CD8-positive, alpha-beta memory T cell (primary cell): ENCODE measurements at regions not wholly inside any gene's neighbourhood (a gene's known extent, or its start where the extent isn't known, plus 50 kb on each side); places are given as distances from the start of the nearest gene placed in this dataset.

Source experiments
- CTCF ChIA-PET: fragments of 350-600 bp; sonication (Branson Sonifier 250); formaldehyde crosslinking; loops from one replicate; lab custom pipeline; 2021; ENCODE audit warnings: antibody characterized with exemption; lab: Charles Lee
- POLR2A ChIA-PET: fragments of 350-600 bp; sonication (Branson Sonifier 250); formaldehyde crosslinking; loops from one replicate; lab custom pipeline; 2021; ENCODE audit warnings: antibody characterized with exemption; lab: Charles Lee
- DNase-seq, 5 donors: peaks; one replicate each; pipeline versions ENCODE4 v3.0.0 to v3.0.0-alpha.2; 2020 to 2022; ENCODE audit warnings: mixed read lengths in 1 of 5
- H3K27ac ChIP-seq: one replicate; pipeline ENCODE4 v1.7.0; 2013; ENCODE audit warnings: low read depth, mild to moderate bottlenecking, low read length, moderate library complexity
- H3K27me3 ChIP-seq: 2 replicates; pipeline ENCODE4 v1.7.0; 2013; ENCODE audit warnings: low read length, mild to moderate bottlenecking; ENCODE audit not compliant: insufficient read depth, poor library complexity, severe bottlenecking
- H3K36me3 ChIP-seq: 2 replicates; pipeline ENCODE4 v1.7.0; 2013; ENCODE audit warnings: mild to moderate bottlenecking, low read length, moderate library complexity; ENCODE audit not compliant: insufficient read depth
- H3K4me1 ChIP-seq: 2 replicates; pipeline ENCODE4 v1.7.0; 2013; ENCODE audit warnings: mild to moderate bottlenecking, low read length, moderate library complexity; ENCODE audit not compliant: insufficient read depth
- H3K4me3 ChIP-seq: 2 replicates; pipeline ENCODE4 v1.7.0; 2013; ENCODE audit warnings: mild to moderate bottlenecking, low read length
- H3K9me3 ChIP-seq: 2 replicates; pipeline ENCODE4 v1.7.0; 2013; ENCODE audit warnings: mild to moderate bottlenecking, low read length
- H3K27ac Mint-ChIP-seq, 8 donors: one replicate each; pipeline ENCODE4 v1.8.0; 2020 to 2021; ENCODE audit warnings: mixed read lengths in 8 of 8, mild to moderate bottlenecking in 6 of 8, inconsistent platforms in 3 of 8, moderate library complexity in 3 of 8
- H3K27me3 Mint-ChIP-seq, 2 donors: one replicate each; pipeline ENCODE4 v1.8.0; 2020 to 2021; ENCODE audit warnings: mixed read lengths in 2 of 2, mild to moderate bottlenecking in 1 of 2, moderate library complexity in 1 of 2
- H3K36me3 Mint-ChIP-seq, 3 donors: one replicate each; pipeline ENCODE4 v1.8.0; 2020 to 2021; ENCODE audit warnings: mixed read lengths in 3 of 3, inconsistent platforms in 1 of 3, mild to moderate bottlenecking in 1 of 3
- H3K4me1 Mint-ChIP-seq, 3 donors: one replicate each; pipeline ENCODE4 v1.8.0; 2020 to 2021; ENCODE audit warnings: mixed read lengths in 3 of 3, inconsistent platforms in 1 of 3, mild to moderate bottlenecking in 1 of 3
- H3K4me3 Mint-ChIP-seq, 7 donors: one replicate each; pipeline ENCODE4 v1.8.0; 2020 to 2021; ENCODE audit warnings: mixed read lengths in 7 of 7, mild to moderate bottlenecking in 6 of 7, moderate library complexity in 4 of 7, inconsistent platforms in 2 of 7
- H3K9me3 Mint-ChIP-seq, 5 donors: one replicate each; pipeline ENCODE4 v1.8.0; 2020 to 2022; ENCODE audit warnings: mixed read lengths in 5 of 5, mild to moderate bottlenecking in 3 of 5, moderate library complexity in 2 of 5, inconsistent platforms in 1 of 5

DNA sequence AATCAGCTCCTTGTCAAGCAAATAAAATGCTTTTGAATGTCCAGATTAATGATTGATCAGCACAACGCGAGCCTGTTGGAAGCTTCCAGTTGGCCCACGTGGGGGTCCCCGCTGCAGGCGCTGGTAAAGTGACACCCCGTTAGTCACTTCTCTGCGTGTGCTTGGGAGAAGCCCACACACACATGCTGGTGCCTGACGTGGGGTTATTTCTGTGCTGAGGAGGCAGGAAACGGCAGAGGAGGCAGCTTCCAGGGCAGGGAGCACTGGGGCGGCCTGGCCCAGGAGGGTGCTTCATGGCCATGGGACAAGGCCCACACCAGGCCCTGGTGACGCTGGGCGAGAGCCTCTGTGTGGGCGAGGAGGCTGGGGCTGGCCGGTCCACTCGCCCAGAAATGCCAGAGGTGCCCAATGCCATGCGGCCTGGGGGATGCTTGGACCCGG lies 101.5 kb downstream of the KIF26A start:
- Histone ChIP-seq H3K27ac (no peak overlapping the region), H3K4me1 (no peaks in the 10 kb centered on the region), H3K9me3 (no peaks in the 10 kb centered on the region), H3K4me3 (no peak overlapping the region), H3K36me3 (no peaks in the 10 kb centered on the region), H3K27me3 (no peaks in the 10 kb centered on the region)
- H3K9me3 Mint-ChIP-seq: peaks cover 5 to 21% (median 10%) of the 10 kb centered on the region in 5 donors
- H3K27ac Mint-ChIP-seq: no peak overlapping the region
- POLR2A ChIA-PET: no interaction called here
- peaks cover 0 to 7% (median 0%) of the 10 kb centered on the region in 3 donors for H3K36me3 Mint-ChIP-seq
- CTCF ChIA-PET: no interaction called here
- peaks cover 12 to 38% of the 10 kb centered on the region in 2 donors for H3K27me3 Mint-ChIP-seq
- DNase-seq: no peak
- H3K4me1 Mint-ChIP-seq: no peaks in the 10 kb centered on the region
- H3K4me3 Mint-ChIP-seq: no peak overlapping the region

DNA sequence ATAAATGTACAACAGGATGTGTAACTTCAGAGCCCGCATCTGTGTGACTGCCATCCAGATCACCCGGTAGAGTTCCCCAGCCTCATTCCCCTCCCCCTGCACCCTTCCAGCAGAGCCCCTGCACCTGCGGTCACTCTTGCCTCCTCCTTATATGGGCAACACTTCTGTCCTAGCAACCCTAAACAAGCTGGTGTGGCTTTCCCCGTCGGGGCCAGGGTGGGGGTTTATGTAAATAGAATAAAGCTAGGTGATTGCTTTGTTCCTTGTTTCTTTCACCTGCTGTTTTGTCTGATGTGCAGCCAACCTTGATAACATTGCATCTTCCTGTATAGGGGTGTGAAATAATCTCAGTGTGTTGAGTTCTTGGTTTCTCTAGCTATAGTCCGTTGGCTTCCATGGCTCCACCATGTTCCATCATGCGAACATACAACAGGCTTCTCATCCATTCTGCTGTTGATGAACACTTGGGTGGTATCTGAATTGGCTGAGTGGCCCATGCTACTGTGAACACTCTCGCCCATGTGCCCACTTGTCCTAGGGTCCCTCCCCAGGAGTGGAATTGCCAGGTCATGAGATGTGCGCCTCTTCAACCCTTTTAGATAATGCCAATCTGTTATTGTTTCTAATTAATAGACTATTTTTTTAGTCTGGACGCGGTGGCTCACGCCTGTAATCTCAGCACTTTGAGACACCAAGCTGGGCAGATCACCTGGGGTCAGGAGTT lies 102.2 kb downstream of the KIF26A start:
- Mint-ChIP-seq H3K4me3 (no peak overlapping the region), H3K36me3 (peaks cover 0 to 4% (median 0%) of the 10 kb centered on the region in 3 donors), H3K9me3 (peaks cover 2 to 17% (median 13%) of the 10 kb centered on the region in 5 donors), H3K27ac (no peak overlapping the region), H3K4me1 (no peaks in the 10 kb centered on the region), H3K27me3 (peaks cover 10 to 41% of the 10 kb centered on the region in 2 donors)
- Histone ChIP-seq H3K9me3 (no peaks in the 10 kb centered on the region), H3K27me3 (no peaks in the 10 kb centered on the region), H3K36me3 (no peaks in the 10 kb centered on the region), H3K27ac (no peak overlapping the region), H3K4me1 (no peaks in the 10 kb centered on the region), H3K4me3 (no peak overlapping the region)
- CTCF ChIA-PET: no interaction called here
- POLR2A ChIA-PET: no interaction called here
- no peak for DNase-seq

DNA sequence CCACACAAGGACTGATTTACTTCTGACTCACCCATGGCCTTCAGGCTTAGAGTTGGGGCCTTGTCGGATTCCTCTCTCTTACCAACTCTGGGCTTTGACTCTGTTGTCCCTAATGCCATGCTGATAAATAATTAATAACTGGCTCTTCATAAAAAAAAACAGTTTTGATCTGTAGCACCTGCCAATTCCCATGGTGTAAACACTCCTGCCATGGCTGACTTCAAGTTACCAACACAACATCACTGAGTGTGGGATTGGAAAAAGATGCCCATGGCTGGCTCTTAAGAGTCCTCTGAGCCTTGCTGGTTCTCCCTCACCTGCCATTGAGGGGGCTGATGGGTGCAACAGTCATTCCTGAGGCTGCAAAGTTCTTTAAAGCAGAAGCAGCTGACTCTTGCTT lies 104.8 kb downstream of the KIF26A start:
- no peaks in the 10 kb centered on the region for H3K4me1 ChIP-seq
- H3K27ac Mint-ChIP-seq: no peak overlapping the region
- ChIA-PET POLR2A (no interaction called here), CTCF (no interaction called here)
- H3K27ac ChIP-seq: no peak overlapping the region
- peaks cover 0 to 4% (median 0%) of the 10 kb centered on the region in 3 donors for H3K36me3 Mint-ChIP-seq
- peaks cover 0 to 5% (median 0%) of the 10 kb centered on the region in 5 donors for H3K9me3 Mint-ChIP-seq
- H3K27me3 Mint-ChIP-seq: peaks cover 2 to 26% of the 10 kb centered on the region in 2 donors
- no peak overlapping the region for H3K4me3 Mint-ChIP-seq
- H3K4me1 Mint-ChIP-seq: no peaks in the 10 kb centered on the region
- no peaks in the 10 kb centered on the region for H3K9me3 ChIP-seq
- no peaks in the 10 kb centered on the region for H3K36me3 ChIP-seq
- H3K4me3 ChIP-seq: no peak overlapping the region
- no peaks in the 10 kb centered on the region for H3K27me3 ChIP-seq
- DNase-seq: no peak

DNA sequence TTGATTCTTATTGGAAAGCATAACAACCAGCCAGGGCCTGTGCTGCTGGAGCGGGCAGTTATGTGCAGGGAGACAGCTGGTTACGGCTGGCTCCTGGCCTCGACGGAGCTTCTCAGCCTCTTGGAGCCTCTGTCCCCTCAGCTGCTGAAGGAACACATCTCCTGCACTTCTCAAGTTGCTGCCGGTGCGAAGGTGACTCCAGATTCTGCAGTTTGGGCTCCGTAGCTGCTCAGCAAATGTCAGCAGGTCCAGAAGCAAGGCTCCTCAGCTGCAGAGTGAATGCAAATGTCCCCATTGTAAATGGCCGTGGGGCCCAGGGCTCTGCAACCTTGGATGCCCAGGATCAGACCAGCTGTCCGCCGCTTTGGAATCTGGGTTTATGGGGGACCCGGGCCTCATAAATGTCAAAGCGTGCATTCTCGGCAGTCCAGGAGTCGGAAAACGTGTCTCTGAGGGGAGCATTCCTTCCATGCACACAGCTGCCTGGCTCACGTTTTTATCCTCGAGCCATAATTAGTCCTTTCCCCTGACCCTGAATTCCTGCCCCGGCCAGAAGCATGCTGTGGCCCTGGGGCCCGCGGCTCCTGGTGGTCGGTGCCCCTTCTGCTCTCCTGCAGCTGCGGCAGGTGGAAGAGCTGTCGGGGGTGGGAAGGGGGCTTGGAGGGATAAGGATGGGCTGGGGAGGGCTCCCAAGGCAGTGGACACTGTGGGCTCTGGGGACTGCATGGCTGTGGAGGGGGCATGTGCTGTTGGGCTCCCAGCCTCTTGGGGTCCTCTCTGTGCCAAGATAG lies 106.0 kb downstream of the KIF26A start:
- Histone ChIP-seq H3K27ac (no peak overlapping the region), H3K4me1 (no peaks in the 10 kb centered on the region), H3K27me3 (no peaks in the 10 kb centered on the region), H3K4me3 (no peak overlapping the region), H3K36me3 (no peaks in the 10 kb centered on the region), H3K9me3 (no peaks in the 10 kb centered on the region)
- Mint-ChIP-seq H3K36me3 (peaks cover 0 to 4% (median 0%) of the 10 kb centered on the region in 3 donors), H3K9me3 (peaks cover 0 to 5% (median 0%) of the 10 kb centered on the region in 5 donors), H3K4me3 (no peak overlapping the region), H3K27me3 (peaks cover 2 to 17% of the 10 kb centered on the region in 2 donors), H3K27ac (no peak overlapping the region), H3K4me1 (no peaks in the 10 kb centered on the region)
- ChIA-PET CTCF (no interaction called here), POLR2A (no interaction called here)
- DNase-seq: no peak

DNA sequence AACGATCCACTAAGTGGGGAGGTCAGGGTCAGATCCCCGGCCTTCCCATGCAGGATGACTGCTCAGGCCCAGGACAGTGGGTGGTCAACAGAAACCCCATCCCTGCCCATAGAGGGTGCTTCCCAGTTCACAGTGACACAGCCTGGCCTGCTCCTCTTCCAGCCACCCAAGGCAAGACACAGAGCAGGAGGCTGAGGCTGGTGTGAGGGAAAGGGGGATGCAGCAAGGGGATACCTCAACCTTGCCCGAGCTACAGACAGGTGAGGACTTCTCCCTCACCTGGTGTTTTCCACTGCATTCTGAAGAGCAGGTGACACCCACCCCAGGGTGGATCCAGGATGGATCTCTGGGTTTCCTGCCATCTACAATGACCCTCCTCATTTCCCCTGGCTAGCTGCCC lies 106.7 kb downstream of the KIF26A start:
- no peaks in the 10 kb centered on the region for H3K4me1 Mint-ChIP-seq
- no peak overlapping the region for H3K4me3 ChIP-seq
- peaks cover 0 to 4% (median 0%) of the 10 kb centered on the region in 3 donors for H3K36me3 Mint-ChIP-seq
- POLR2A ChIA-PET: no interaction called here
- no peaks in the 10 kb centered on the region for H3K36me3 ChIP-seq
- CTCF ChIA-PET: no interaction called here
- no peaks in the 10 kb centered on the region for H3K9me3 ChIP-seq
- DNase-seq: no peak
- H3K27me3 Mint-ChIP-seq: peaks cover 0 to 13% of the 10 kb centered on the region in 2 donors
- H3K4me3 Mint-ChIP-seq: no peak overlapping the region
- H3K4me1 ChIP-seq: no peaks in the 10 kb centered on the region
- peaks cover 0 to 5% (median 0%) of the 10 kb centered on the region in 5 donors for H3K9me3 Mint-ChIP-seq
- no peak overlapping the region for H3K27ac Mint-ChIP-seq
- no peaks in the 10 kb centered on the region for H3K27me3 ChIP-seq
- H3K27ac ChIP-seq: no peak overlapping the region

DNA sequence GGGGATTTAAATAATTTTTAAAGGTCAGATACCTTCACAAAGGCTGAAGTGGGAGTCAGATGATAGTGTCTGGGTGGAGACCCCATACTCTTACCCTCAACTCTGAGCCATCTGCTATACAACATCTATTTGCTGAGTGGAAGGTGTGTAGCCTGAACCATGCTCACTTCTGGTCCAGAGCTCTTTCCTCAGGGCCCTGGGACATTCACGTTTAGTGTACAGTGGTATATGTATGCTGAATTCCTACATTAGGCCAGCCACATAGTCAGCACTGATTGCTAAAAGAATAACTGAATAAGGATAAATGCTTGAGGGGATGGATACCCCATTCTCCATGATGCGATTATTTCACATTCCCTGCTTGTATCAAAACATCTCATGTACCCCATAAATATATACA lies 107.3 kb downstream of the KIF26A start:
- DNase-seq: no peak
- H3K27me3 Mint-ChIP-seq: peaks cover 0 to 7% of the 10 kb centered on the region in 2 donors
- no peaks in the 10 kb centered on the region for H3K4me1 Mint-ChIP-seq
- no peak overlapping the region for H3K27ac Mint-ChIP-seq
- H3K4me1 ChIP-seq: no peaks in the 10 kb centered on the region
- no peaks in the 10 kb centered on the region for H3K36me3 ChIP-seq
- no peak overlapping the region for H3K27ac ChIP-seq
- H3K4me3 Mint-ChIP-seq: no peak overlapping the region
- no peaks in the 10 kb centered on the region for H3K9me3 ChIP-seq
- CTCF ChIA-PET: interaction anchor here (0.6 kb wide), 1 partner anchor 968 kb away, joined by 3 read pairs; no protein-coding TSS in a partner anchor
- POLR2A ChIA-PET: no interaction called here
- H3K27me3 ChIP-seq: no peaks in the 10 kb centered on the region
- peaks cover 0 to 5% (median 0%) of the 10 kb centered on the region in 5 donors for H3K9me3 Mint-ChIP-seq
- H3K36me3 Mint-ChIP-seq: peaks cover 0 to 4% (median 0%) of the 10 kb centered on the region in 3 donors
- no peak overlapping the region for H3K4me3 ChIP-seq

DNA sequence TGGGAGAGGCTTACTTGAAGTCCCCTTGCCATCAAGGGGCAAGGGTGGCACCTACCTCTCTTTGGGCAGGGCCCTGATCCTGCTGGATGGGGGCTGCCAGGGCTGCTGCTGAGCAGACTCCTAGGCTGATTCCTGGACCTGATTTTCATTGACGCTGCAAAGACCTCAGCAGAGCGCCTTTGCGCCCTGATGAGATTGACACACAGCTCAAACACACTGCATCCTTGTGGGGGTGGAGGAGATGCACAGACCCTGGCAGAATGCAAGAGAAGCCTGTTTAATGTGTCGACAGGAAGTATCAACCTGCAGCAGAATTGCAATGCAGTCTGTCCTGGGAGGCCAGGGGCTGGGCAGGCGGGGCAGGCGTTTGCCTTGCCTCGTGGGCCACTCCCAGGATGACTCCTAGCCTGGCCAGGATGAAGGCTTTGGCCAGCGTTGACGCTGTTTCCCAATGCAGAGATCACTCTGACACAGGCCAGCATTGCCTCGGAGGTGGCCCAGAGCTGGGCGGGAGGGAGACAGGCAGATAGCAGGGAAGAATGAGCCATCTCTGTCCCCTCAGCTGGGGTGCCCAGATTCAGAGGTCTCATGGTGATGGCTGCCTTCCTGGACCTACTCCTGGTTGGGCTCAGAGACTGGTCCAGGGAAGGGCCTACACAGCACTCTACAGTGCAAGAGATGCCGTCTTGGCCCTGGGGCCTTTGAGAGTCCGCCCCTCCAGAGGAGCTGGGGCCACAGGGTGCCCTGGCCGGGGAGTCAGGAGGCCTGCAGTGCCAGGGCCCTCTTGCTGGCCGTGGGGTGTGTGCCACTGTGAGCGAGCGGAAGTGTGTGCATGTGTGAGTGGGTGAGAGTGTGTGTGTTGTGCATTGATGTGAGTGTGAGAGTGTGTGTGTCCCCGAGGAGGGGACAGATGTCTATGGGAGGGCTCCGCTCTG lies 108.3 kb downstream of the KIF26A start:
- H3K9me3 ChIP-seq: no peaks in the 10 kb centered on the region
- H3K27me3 Mint-ChIP-seq: peaks cover 0 to 3% of the 10 kb centered on the region in 2 donors
- H3K27ac ChIP-seq: no peak overlapping the region
- H3K4me3 ChIP-seq: no peak overlapping the region
- peaks cover 0 to 5% (median 0%) of the 10 kb centered on the region in 5 donors for H3K9me3 Mint-ChIP-seq
- H3K4me1 Mint-ChIP-seq: no peaks in the 10 kb centered on the region
- ChIA-PET CTCF (no interaction called here), POLR2A (no interaction called here)
- no peaks in the 10 kb centered on the region for H3K36me3 ChIP-seq
- no peak overlapping the region for H3K4me3 Mint-ChIP-seq
- H3K4me1 ChIP-seq: no peaks in the 10 kb centered on the region
- H3K27ac Mint-ChIP-seq: no peak overlapping the region
- DNase-seq: no peak
- H3K27me3 ChIP-seq: no peaks in the 10 kb centered on the region
- peaks cover 0 to 4% (median 0%) of the 10 kb centered on the region in 3 donors for H3K36me3 Mint-ChIP-seq
